Gastrocnemius medialis (tissue), 4 donors: ENCODE measurements at regions not wholly inside any gene's neighbourhood (a gene's known extent, or its start where the extent isn't known, plus 50 kb on each side); places are given as distances from the start of the nearest gene placed in this dataset.

ENCODE experiments used
- ATAC-seq, 2 donors: fragments of 150-250 bp; one replicate each; pipeline ENCODE4 v1.9.1; 2016
- DNase-seq, 2 donors: peaks; one replicate each; pipeline ENCODE4 v3.0.0-alpha.2; 2019
- H3K27ac ChIP-seq, 4 donors: fragments of 200-600 bp; sonication (generic); 1 replicate in 1 of 4; 2 replicates in 3 of 4; pipeline ENCODE4 v1.5.1; 2016 to 2018; ENCODE audit warnings: mild to moderate bottlenecking in 2 of 4, moderate library complexity in 1 of 4
- H3K27me3 ChIP-seq, 3 donors: fragments of 200-600 bp; sonication (generic) in 2 of 3; 1 replicate in 1 of 3; 2 replicates in 2 of 3; pipeline versions ENCODE4 v1.5.1 to v1.6.0; 2016 to 2019; ENCODE audit warnings: mild to moderate bottlenecking in 1 of 3, moderate library complexity in 1 of 3
- H3K36me3 ChIP-seq, 2 donors: fragments of 200-600 bp; sonication (generic) in 1 of 2; one replicate each; pipeline ENCODE4 v1.5.1; 2017 to 2018
- H3K4me1 ChIP-seq, 2 donors: fragments of 200-600 bp; sonication (generic) in 1 of 2; one replicate each; pipeline ENCODE4 v1.5.1; 2016 to 2017; ENCODE audit warnings: mild to moderate bottlenecking in 2 of 2
- H3K4me3 ChIP-seq, 4 donors: fragments of 200-600 bp; sonication (generic) in 3 of 4; 1 replicate in 1 of 4; 2 replicates in 3 of 4; pipeline ENCODE4 v1.5.1; 2016 to 2019; ENCODE audit warnings: mild to moderate bottlenecking in 2 of 4
- H3K9me3 ChIP-seq, 3 donors: fragments of 200-600 bp; sonication (generic) in 2 of 3; 1 replicate in 1 of 3; 2 replicates in 2 of 3; pipeline ENCODE4 v1.5.1; 2016 to 2019
- POLR2A ChIP-seq, 2 donors: fragments of 450-650 bp; IDR thresholded peaks; one replicate each; pipeline ENCODE4 v1.6.1; 2017; ENCODE audit warnings: antibody characterized with exemption in 2 of 2, mild to moderate bottlenecking in 2 of 2, moderate library complexity in 2 of 2
- in situ Hi-C, 4 donors: fragments of 200-750 bp; cut with MboI; loops; one replicate each; pipeline versions ENCODE4 v1.15.0 to v1.8.0; 2017; ENCODE audit warnings: low sequenced_read_pairs in 4 of 4
- intact Hi-C: fragments of 100-400 bp; cut with DNase I; formaldehyde crosslinking; loops from one replicate; pipeline ENCODE4 v1.15.1; 2023; ENCODE audit warnings: low total_unique reads
- TF ChIP-seq, protein P1 (sequence below), 5 experiments: fragments of 450-650 bp in 3 of 5; fragments of 200-600 bp in 2 of 5; sonication (generic) in 2 of 5; IDR thresholded peaks in 4 of 5; conservative IDR thresholded peaks in 1 of 5; 1 replicate in 4 of 5; 2 replicates in 1 of 5; pipeline ENCODE4 v1.5.1; 2016 to 2019; ENCODE audit warnings: antibody characterized with exemption in 5 of 5, mild to moderate bottlenecking in 3 of 5, moderate library complexity in 3 of 5

DNA sequence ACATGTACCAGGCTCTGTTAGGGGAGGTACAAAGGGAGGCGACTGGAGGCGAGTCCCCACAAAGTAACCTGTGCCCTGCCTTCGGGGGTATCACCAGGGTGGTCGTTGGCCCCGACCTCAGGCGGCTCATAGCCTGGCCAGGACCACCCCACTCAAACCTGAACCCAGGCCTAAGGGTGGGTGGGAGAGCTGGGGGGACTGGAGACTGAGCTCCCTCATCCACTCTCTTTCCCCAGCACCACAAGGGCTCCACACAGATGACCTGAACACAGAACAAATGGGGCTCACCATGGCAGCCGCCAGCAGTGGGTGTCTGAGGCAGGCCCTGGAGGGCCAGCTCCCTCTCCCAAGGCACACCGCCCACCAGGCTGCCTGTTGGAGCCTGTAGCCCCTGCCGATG, 120.6 kb upstream of the TNRC6C start:
- no peak for TF ChIP-seq POLR2A (IDR thresholded peaks at IDR 0.05)
- TF ChIP-seq, protein P1, sequence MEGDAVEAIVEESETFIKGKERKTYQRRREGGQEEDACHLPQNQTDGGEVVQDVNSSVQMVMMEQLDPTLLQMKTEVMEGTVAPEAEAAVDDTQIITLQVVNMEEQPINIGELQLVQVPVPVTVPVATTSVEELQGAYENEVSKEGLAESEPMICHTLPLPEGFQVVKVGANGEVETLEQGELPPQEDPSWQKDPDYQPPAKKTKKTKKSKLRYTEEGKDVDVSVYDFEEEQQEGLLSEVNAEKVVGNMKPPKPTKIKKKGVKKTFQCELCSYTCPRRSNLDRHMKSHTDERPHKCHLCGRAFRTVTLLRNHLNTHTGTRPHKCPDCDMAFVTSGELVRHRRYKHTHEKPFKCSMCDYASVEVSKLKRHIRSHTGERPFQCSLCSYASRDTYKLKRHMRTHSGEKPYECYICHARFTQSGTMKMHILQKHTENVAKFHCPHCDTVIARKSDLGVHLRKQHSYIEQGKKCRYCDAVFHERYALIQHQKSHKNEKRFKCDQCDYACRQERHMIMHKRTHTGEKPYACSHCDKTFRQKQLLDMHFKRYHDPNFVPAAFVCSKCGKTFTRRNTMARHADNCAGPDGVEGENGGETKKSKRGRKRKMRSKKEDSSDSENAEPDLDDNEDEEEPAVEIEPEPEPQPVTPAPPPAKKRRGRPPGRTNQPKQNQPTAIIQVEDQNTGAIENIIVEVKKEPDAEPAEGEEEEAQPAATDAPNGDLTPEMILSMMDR (IDR thresholded peaks at IDR 0.05 in 4 of 5, conservative IDR thresholded peaks at IDR 0.05 in 1 of 5), result no peak
- H3K9me3 ChIP-seq, result no peaks in the 10 kb centered on the region
- H3K36me3 ChIP-seq, result no peaks in the 10 kb centered on the region
- in situ Hi-C loops (no loop called here), intact Hi-C loops (loop anchor here (10.0 kb wide), 1 partner anchor 607 kb away; no protein-coding TSS in a partner anchor)
- H3K4me3 ChIP-seq, result no peak overlapping the region
- peak in 1 of 2 donors; percentile 5 for DNase-seq
- peak overlapping the region; percentile 76 to 88 (median 80) for H3K27ac ChIP-seq
- H3K27me3 ChIP-seq, result no peaks in the 10 kb centered on the region
- peaks cover 52 to 56% of the 10 kb centered on the region in 2 donors for H3K4me1 ChIP-seq
- no peak for ATAC-seq

DNA sequence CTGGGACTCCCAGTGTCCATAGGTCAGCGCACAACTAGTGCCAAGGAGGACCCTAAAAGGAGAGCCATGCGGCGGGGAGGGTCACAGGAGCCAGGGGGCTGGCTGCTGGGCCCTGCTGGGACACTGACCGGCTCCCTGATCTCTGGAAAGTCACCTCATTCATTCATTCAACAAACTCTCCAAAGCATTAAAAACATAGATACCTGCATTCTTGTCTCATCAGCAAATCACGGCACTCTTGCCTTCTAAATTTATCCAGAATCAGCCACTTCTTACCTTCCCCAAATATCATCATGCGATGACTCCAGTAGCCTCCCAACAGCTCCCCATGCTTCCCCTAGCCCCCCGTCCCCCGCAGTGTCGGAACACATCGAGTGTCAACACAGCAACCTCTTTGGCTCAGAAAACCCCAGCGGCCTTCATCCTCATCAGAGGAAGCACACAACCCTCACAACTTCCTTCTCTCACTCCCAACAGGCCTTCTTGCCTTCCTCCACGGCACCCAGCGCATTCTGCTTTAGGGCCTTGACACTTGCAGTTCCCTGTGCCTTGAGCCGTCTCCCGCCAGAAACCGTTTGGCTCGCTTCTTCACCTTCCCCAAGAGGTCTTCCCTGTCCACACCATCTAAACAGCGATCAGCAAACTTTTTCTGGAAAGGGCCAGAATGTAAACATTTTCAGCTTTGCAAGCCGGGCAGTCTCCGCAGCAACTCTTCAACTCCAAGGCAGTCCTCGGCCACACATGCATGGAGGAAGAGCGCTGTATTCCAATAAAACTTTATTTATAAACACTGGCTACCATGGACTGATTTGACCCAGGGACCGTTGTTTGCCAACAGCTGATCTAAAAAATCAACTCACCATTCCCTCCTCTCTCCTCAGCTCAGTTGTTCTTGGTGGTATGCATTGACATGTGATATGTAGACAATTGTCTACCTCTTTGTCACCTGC, 119.5 kb upstream of the TNRC6C start:
- no peak for ATAC-seq
- in situ Hi-C loops, result no loop called here
- Histone ChIP-seq H3K4me3 (no peak overlapping the region), H3K27ac (peak overlapping the region; percentile 79 to 88 (median 82)), H3K36me3 (no peaks in the 10 kb centered on the region), H3K9me3 (no peaks in the 10 kb centered on the region), H3K27me3 (no peaks in the 10 kb centered on the region), H3K4me1 (peaks cover 50 to 51% of the 10 kb centered on the region in 2 donors)
- intact Hi-C loops, result loop anchor here (10.0 kb wide), 1 partner anchor 606 kb away; no protein-coding TSS in a partner anchor
- no peak for TF ChIP-seq POLR2A (IDR thresholded peaks at IDR 0.05)
- TF ChIP-seq, protein P1 (IDR thresholded peaks at IDR 0.05 in 4 of 5, conservative IDR thresholded peaks at IDR 0.05 in 1 of 5), result no peak
- DNase-seq, result peak in 1 of 2 donors; percentile 8

DNA sequence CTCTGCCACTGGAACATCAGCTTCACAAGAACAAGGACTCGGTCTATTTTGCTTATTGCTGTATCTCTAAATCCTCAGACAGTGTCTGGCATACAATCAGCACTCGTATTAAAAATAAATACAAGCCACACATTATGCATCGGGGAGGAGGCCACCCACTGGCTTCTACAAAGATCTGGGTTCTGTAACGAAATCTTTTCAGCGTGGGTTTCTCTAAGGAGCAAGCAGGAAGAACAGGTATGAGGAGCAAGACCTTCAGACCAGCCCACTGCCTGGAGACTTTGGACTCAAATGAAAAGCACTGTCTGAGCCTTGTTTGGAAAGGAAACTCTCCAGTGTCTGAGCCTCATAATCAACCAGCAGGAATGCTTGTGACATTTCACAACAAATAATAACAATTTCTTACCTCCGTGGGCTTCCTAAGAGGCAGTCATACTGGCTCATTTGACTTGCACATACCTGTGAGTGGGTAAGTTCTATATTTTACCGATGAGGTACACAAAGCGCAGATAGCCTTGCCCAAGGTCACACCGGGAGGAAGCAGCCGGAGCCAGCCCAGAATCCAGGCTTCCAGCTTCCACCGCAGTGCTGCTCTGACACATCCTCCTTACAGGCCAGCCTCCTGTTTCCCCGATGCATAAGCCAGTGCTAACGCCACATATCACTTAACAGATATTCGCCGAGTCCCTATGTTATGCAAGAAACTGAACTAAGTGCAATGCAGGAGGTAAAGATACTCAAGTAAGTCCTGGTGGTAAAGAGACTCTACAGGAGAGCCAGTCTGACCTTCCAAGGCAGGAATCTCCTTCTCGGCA, 118.6 kb upstream of the TNRC6C start:
- no peak overlapping the region for H3K4me3 ChIP-seq
- DNase-seq (peak; percentile 36 to 71), ATAC-seq (peak; percentile 30 to 35)
- intact Hi-C loops (loop anchor here (2.0 to 10.0 kb wide), 2 partner anchors 237 to 605 kb away; no protein-coding TSS in a partner anchor), in situ Hi-C loops (no loop called here)
- H3K27ac ChIP-seq, result peak overlapping the region; percentile 79 to 88 (median 82)
- no peaks in the 10 kb centered on the region for H3K36me3 ChIP-seq
- no peaks in the 10 kb centered on the region for H3K9me3 ChIP-seq
- no peak for TF ChIP-seq POLR2A (IDR thresholded peaks at IDR 0.05)
- TF ChIP-seq, protein P1 (IDR thresholded peaks at IDR 0.05 in 4 of 5, conservative IDR thresholded peaks at IDR 0.05 in 1 of 5), result no peak
- H3K27me3 ChIP-seq, result no peaks in the 10 kb centered on the region
- peaks cover 41 to 42% of the 10 kb centered on the region in 2 donors for H3K4me1 ChIP-seq

DNA sequence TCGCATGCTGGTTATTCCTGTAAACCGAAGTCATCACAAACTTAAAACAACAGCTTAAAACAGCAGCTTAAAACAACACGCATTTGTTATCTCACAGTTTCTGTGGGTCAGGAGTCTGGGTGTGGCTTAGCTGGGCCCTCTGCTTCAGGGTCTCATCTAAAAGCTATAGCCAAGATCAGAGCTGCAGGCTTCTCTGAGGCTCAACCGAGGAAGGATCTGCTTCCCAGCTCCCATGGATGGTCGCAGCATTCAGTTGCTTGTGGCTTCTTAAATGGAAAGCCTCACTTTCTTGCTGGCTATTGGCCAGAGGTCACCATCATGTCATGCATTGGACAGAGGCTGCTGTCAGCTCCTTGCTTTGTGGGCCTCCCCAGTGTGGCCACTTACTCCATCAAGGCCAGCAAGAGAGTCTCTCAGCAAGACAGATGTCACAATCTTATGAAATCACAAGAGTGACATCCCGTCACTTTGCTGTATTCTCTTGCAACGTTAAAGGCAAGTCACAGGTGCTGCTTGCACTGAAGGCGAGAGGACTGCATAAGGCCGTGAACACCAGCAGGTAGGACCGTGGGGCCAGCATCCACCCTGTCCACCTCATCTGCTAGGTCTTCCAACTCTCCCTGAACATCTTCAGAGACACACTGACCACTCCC, 117.9 kb upstream of the TNRC6C start:
- in situ Hi-C loops (no loop called here), intact Hi-C loops (loop anchor here (2.0 kb wide), 1 partner anchor 238 kb away; no protein-coding TSS in a partner anchor)
- Histone ChIP-seq H3K4me1 (peaks cover 38 to 40% of the 10 kb centered on the region in 2 donors), H3K36me3 (no peaks in the 10 kb centered on the region), H3K27ac (peak overlapping the region; percentile 79 to 88 (median 82)), H3K9me3 (no peaks in the 10 kb centered on the region), H3K4me3 (no peak overlapping the region), H3K27me3 (no peaks in the 10 kb centered on the region)
- peak; percentile 40 to 57 for ATAC-seq
- peak in 1 of 2 donors; percentile 13 for TF ChIP-seq POLR2A (IDR thresholded peaks at IDR 0.05)
- TF ChIP-seq, protein P1 (IDR thresholded peaks at IDR 0.05 in 4 of 5, conservative IDR thresholded peaks at IDR 0.05 in 1 of 5), result no peak
- peak; percentile 20 to 65 for DNase-seq
